Fibroblast of lung (primary cell): ENCODE measurements at regions not wholly inside any gene's neighbourhood (a gene's known extent, or its start where the extent isn't known, plus 50 kb on each side); places are given as distances from the start of the nearest gene placed in this dataset.
A peak's percentile ranks its signal among the peaks of the same experiment; 100 is the strongest.

Source experiments
- DNase-seq, 2 donors: peaks; one replicate each; pipeline versions ENCODE4 v3.0.0 to v3.0.0-alpha.2; 2010; ENCODE audit warnings: low read depth in 2 of 2
- H2AFZ ChIP-seq: 2 replicates; pipeline ENCODE4 v1.5.1; 2012; ENCODE audit warnings: low read length, control low read depth, inconsistent platforms
- H3K27ac ChIP-seq: 2 replicates; pipeline ENCODE4 v1.5.1; 2011; ENCODE audit warnings: low read length, control low read depth; ENCODE audit not compliant: insufficient read depth
- H3K27me3 ChIP-seq: 2 replicates; pipeline ENCODE4 v1.5.1; 2011; ENCODE audit warnings: mild to moderate bottlenecking, low read length; ENCODE audit not compliant: control insufficient read depth, insufficient read depth
- H3K36me3 ChIP-seq: 2 replicates; pipeline ENCODE4 v1.5.1; 2011; ENCODE audit warnings: low read length; ENCODE audit not compliant: control insufficient read depth, insufficient read depth
- H3K4me1 ChIP-seq: 2 replicates; pipeline ENCODE4 v1.5.1; 2011; ENCODE audit warnings: low read length; ENCODE audit not compliant: control insufficient read depth, insufficient read depth; ENCODE audit errors: extremely low read depth
- H3K4me2 ChIP-seq: 2 replicates; pipeline ENCODE4 v1.5.1; 2011; ENCODE audit warnings: low read length, control low read depth; ENCODE audit not compliant: insufficient read depth; ENCODE audit errors: extremely low read depth
- H3K4me3 ChIP-seq, 4 experiments: fragments of 200-600 bp in 1 of 4; sonication (generic) in 1 of 4; replicated peaks in 1 of 4; 2 replicates each; pipeline ENCODE4 v1.5.1; 2011 to 2016; ENCODE audit warnings: low read length in 4 of 4, low read depth in 3 of 4, mild to moderate bottlenecking in 3 of 4, control low read depth in 2 of 4, inconsistent platforms in 1 of 4, mixed read lengths in 1 of 4; ENCODE audit not compliant: insufficient read depth in 1 of 4; ENCODE audit errors: control extremely low read depth in 1 of 4
- H3K79me2 ChIP-seq: 2 replicates; pipeline ENCODE4 v1.5.1; 2012; ENCODE audit warnings: mild to moderate bottlenecking, low read length, inconsistent platforms; ENCODE audit not compliant: control insufficient read depth, insufficient read depth
- H3K9ac ChIP-seq: 2 replicates; pipeline ENCODE4 v1.5.1; 2011; ENCODE audit warnings: mild to moderate bottlenecking, low read length, control low read depth; ENCODE audit not compliant: insufficient read depth
- H3K9me3 ChIP-seq: 2 replicates; pipeline ENCODE4 v1.5.1; 2012; ENCODE audit warnings: low read depth, low read length; ENCODE audit not compliant: control insufficient read depth, insufficient read depth
- H4K20me1 ChIP-seq: 2 replicates; pipeline ENCODE4 v1.5.1; 2011; ENCODE audit warnings: low read length; ENCODE audit not compliant: control insufficient read depth, insufficient read depth; ENCODE audit errors: extremely low read depth
- CTCF ChIP-seq, 2 donors: IDR thresholded peaks in 1 of 2; conservative IDR thresholded peaks in 1 of 2; 1 replicate in 1 of 2; 2 replicates in 1 of 2; pipeline ENCODE4 v1.5.1; 2011 to 2012; ENCODE audit warnings: low read length in 2 of 2, control low read depth in 1 of 2, inconsistent platforms in 1 of 2, low read depth in 1 of 2, mild to moderate bottlenecking in 1 of 2
- EZH2 ChIP-seq: IDR thresholded peaks from 2 replicates; pipeline ENCODE4 v1.5.1; 2012; ENCODE audit warnings: low read length, control low read depth, mild to moderate bottlenecking; ENCODE audit errors: missing control alignments

- no peak for DNase-seq
- no peaks in the 10 kb centered on the region for H3K36me3 ChIP-seq
- no peaks in the 10 kb centered on the region for H3K79me2 ChIP-seq
- no peak overlapping the region for H3K9ac ChIP-seq
- TF ChIP-seq CTCF (conservative IDR thresholded peaks at IDR 0.05 in 1 of 2, IDR thresholded peaks at IDR 0.05 in 1 of 2; ENCODE audit: low read depth in 1 of 2, low read length in 2 of 2) (no peak), EZH2 (no peak)
- no peak overlapping the region for H3K4me3 ChIP-seq
- no peak overlapping the region for H2AFZ ChIP-seq
- no peak overlapping the region for H3K4me2 ChIP-seq
- H4K20me1 ChIP-seq: no peaks in the 10 kb centered on the region
- no peaks in the 10 kb centered on the region for H3K4me1 ChIP-seq
- no peaks in the 10 kb centered on the region for H3K9me3 ChIP-seq
- H3K27me3 ChIP-seq: no peaks in the 10 kb centered on the region
- no peak overlapping the region for H3K27ac ChIP-seq
These were observed 136.6 kb downstream of the PIK3R1 start for GRCh38 chr5:68352166-68352565.

- Histone ChIP-seq H3K27ac (no peak overlapping the region), H3K27me3 (no peaks in the 10 kb centered on the region), H3K4me3 (no peak overlapping the region), H3K36me3 (no peaks in the 10 kb centered on the region), H3K9me3 (no peaks in the 10 kb centered on the region), H3K79me2 (no peaks in the 10 kb centered on the region), H3K4me2 (no peak overlapping the region), H4K20me1 (no peaks in the 10 kb centered on the region), H2AFZ (no peak overlapping the region), H3K4me1 (no peaks in the 10 kb centered on the region), H3K9ac (no peak overlapping the region)
- DNase-seq: peak in 1 of 2 donors; percentile 80
- TF ChIP-seq EZH2 (no peak), CTCF (conservative IDR thresholded peaks at IDR 0.05 in 1 of 2, IDR thresholded peaks at IDR 0.05 in 1 of 2; ENCODE audit: low read depth in 1 of 2, low read length in 2 of 2) (no peak)
These were observed 138.0 kb downstream of the PIK3R1 start for GRCh38 chr5:68353605-68354004.

- no peaks in the 10 kb centered on the region for H3K4me1 ChIP-seq
- H3K79me2 ChIP-seq: no peaks in the 10 kb centered on the region
- no peaks in the 10 kb centered on the region for H3K36me3 ChIP-seq
- DNase-seq: no peak
- no peaks in the 10 kb centered on the region for H3K27me3 ChIP-seq
- no peak overlapping the region for H3K4me3 ChIP-seq
- no peaks in the 10 kb centered on the region for H4K20me1 ChIP-seq
- TF ChIP-seq CTCF (conservative IDR thresholded peaks at IDR 0.05 in 1 of 2, IDR thresholded peaks at IDR 0.05 in 1 of 2; ENCODE audit: low read depth in 1 of 2, low read length in 2 of 2) (no peak), EZH2 (no peak)
- H3K27ac ChIP-seq: no peak overlapping the region
- no peak overlapping the region for H2AFZ ChIP-seq
- H3K9ac ChIP-seq: no peak overlapping the region
- H3K4me2 ChIP-seq: no peak overlapping the region
- no peaks in the 10 kb centered on the region for H3K9me3 ChIP-seq
These were observed 138.8 kb downstream of the PIK3R1 start for GRCh38 chr5:68354315-68354714.
